Fibroblast of lung (primary cell): ENCODE measurements at regions not wholly inside any gene's neighbourhood (a gene's known extent, or its start where the extent isn't known, plus 50 kb on each side); places are given as distances from the start of the nearest gene placed in this dataset.
A peak's percentile ranks its signal among the peaks of the same experiment; 100 is the strongest.
"Not testable (repeated sequence)": the region's sequence is repeated elsewhere in the genome, so short reads cannot be mapped to it uniquely, and the experiment has no call there.

Experiments used
- DNase-seq, 2 donors: peaks; one replicate each; pipeline versions ENCODE4 v3.0.0 to v3.0.0-alpha.2; 2010; ENCODE audit warnings: low read depth in 2 of 2
- H2AFZ ChIP-seq: 2 replicates; pipeline ENCODE4 v1.5.1; 2012; ENCODE audit warnings: low read length, control low read depth, inconsistent platforms
- H3K27ac ChIP-seq: 2 replicates; pipeline ENCODE4 v1.5.1; 2011; ENCODE audit warnings: low read length, control low read depth; ENCODE audit not compliant: insufficient read depth
- H3K27me3 ChIP-seq: 2 replicates; pipeline ENCODE4 v1.5.1; 2011; ENCODE audit warnings: mild to moderate bottlenecking, low read length; ENCODE audit not compliant: control insufficient read depth, insufficient read depth
- H3K36me3 ChIP-seq: 2 replicates; pipeline ENCODE4 v1.5.1; 2011; ENCODE audit warnings: low read length; ENCODE audit not compliant: control insufficient read depth, insufficient read depth
- H3K4me1 ChIP-seq: 2 replicates; pipeline ENCODE4 v1.5.1; 2011; ENCODE audit warnings: low read length; ENCODE audit not compliant: control insufficient read depth, insufficient read depth; ENCODE audit errors: extremely low read depth
- H3K4me2 ChIP-seq: 2 replicates; pipeline ENCODE4 v1.5.1; 2011; ENCODE audit warnings: low read length, control low read depth; ENCODE audit not compliant: insufficient read depth; ENCODE audit errors: extremely low read depth
- H3K4me3 ChIP-seq, 4 experiments: fragments of 200-600 bp in 1 of 4; sonication (generic) in 1 of 4; replicated peaks in 1 of 4; 2 replicates each; pipeline ENCODE4 v1.5.1; 2011 to 2016; ENCODE audit warnings: low read length in 4 of 4, low read depth in 3 of 4, mild to moderate bottlenecking in 3 of 4, control low read depth in 2 of 4, inconsistent platforms in 1 of 4, mixed read lengths in 1 of 4; ENCODE audit not compliant: insufficient read depth in 1 of 4; ENCODE audit errors: control extremely low read depth in 1 of 4
- H3K79me2 ChIP-seq: 2 replicates; pipeline ENCODE4 v1.5.1; 2012; ENCODE audit warnings: mild to moderate bottlenecking, low read length, inconsistent platforms; ENCODE audit not compliant: control insufficient read depth, insufficient read depth
- H3K9ac ChIP-seq: 2 replicates; pipeline ENCODE4 v1.5.1; 2011; ENCODE audit warnings: mild to moderate bottlenecking, low read length, control low read depth; ENCODE audit not compliant: insufficient read depth
- H3K9me3 ChIP-seq: 2 replicates; pipeline ENCODE4 v1.5.1; 2012; ENCODE audit warnings: low read depth, low read length; ENCODE audit not compliant: control insufficient read depth, insufficient read depth
- H4K20me1 ChIP-seq: 2 replicates; pipeline ENCODE4 v1.5.1; 2011; ENCODE audit warnings: low read length; ENCODE audit not compliant: control insufficient read depth, insufficient read depth; ENCODE audit errors: extremely low read depth
- EZH2 ChIP-seq: IDR thresholded peaks from 2 replicates; pipeline ENCODE4 v1.5.1; 2012; ENCODE audit warnings: low read length, control low read depth, mild to moderate bottlenecking; ENCODE audit errors: missing control alignments
- TF ChIP-seq, protein P1 (sequence below), 2 donors: IDR thresholded peaks in 1 of 2; conservative IDR thresholded peaks in 1 of 2; 1 replicate in 1 of 2; 2 replicates in 1 of 2; pipeline ENCODE4 v1.5.1; 2011 to 2012; ENCODE audit warnings: low read length in 2 of 2, control low read depth in 1 of 2, inconsistent platforms in 1 of 2, low read depth in 1 of 2, mild to moderate bottlenecking in 1 of 2

DNA sequence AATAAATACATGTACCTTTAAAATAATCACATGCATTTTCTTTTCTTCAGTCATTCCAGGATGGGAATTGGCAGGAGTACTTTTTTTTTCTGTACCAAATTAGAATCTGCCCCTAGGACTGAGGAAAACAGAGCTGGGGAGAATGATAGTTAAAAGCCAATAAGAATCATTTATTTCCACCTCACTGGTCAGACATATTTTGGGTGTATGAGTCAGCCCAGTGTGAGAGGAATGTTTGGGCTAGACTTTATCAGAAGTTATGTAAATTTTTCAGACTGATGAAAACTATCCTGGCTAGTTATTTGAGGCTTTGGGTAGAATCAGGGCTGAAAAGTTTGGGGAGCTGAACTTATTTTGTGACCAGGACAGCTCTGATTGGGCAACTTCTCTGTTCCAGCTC, 303.1 kb upstream of the NPSR1 start:
- no peaks in the 10 kb centered on the region for H3K9me3 ChIP-seq
- H3K27me3 ChIP-seq = no peaks in the 10 kb centered on the region
- peaks cover 2% of the 10 kb centered on the region for H4K20me1 ChIP-seq
- TF ChIP-seq EZH2 = no peak
- TF ChIP-seq, protein P1, sequence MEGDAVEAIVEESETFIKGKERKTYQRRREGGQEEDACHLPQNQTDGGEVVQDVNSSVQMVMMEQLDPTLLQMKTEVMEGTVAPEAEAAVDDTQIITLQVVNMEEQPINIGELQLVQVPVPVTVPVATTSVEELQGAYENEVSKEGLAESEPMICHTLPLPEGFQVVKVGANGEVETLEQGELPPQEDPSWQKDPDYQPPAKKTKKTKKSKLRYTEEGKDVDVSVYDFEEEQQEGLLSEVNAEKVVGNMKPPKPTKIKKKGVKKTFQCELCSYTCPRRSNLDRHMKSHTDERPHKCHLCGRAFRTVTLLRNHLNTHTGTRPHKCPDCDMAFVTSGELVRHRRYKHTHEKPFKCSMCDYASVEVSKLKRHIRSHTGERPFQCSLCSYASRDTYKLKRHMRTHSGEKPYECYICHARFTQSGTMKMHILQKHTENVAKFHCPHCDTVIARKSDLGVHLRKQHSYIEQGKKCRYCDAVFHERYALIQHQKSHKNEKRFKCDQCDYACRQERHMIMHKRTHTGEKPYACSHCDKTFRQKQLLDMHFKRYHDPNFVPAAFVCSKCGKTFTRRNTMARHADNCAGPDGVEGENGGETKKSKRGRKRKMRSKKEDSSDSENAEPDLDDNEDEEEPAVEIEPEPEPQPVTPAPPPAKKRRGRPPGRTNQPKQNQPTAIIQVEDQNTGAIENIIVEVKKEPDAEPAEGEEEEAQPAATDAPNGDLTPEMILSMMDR (conservative IDR thresholded peaks at IDR 0.05 in 1 of 2, IDR thresholded peaks at IDR 0.05 in 1 of 2; ENCODE audit: low read depth in 1 of 2, low read length in 2 of 2) = no peak
- H3K4me2 ChIP-seq = no peak overlapping the region
- DNase-seq = peak; percentile 1 to 91
- H3K4me3 ChIP-seq = no peak overlapping the region
- no peak overlapping the region for H2AFZ ChIP-seq
- no peaks in the 10 kb centered on the region for H3K79me2 ChIP-seq
- H3K27ac ChIP-seq = no peak overlapping the region
- no peak overlapping the region for H3K9ac ChIP-seq
- no peaks in the 10 kb centered on the region for H3K4me1 ChIP-seq
- H3K36me3 ChIP-seq = no peaks in the 10 kb centered on the region

- Histone ChIP-seq H2AFZ (no peak overlapping the region), H3K9me3 (no peaks in the 10 kb centered on the region), H3K4me1 (no peaks in the 10 kb centered on the region), H3K4me2 (no peak overlapping the region), H3K79me2 (no peaks in the 10 kb centered on the region), H3K9ac (no peak overlapping the region), H3K36me3 (no peaks in the 10 kb centered on the region), H3K27me3 (no peaks in the 10 kb centered on the region), H3K4me3 (no peak overlapping the region), H3K27ac (no peak overlapping the region), H4K20me1 (peaks cover 2% of the 10 kb centered on the region)
- no peak for TF ChIP-seq EZH2
- TF ChIP-seq, protein P1 (conservative IDR thresholded peaks at IDR 0.05 in 1 of 2, IDR thresholded peaks at IDR 0.05 in 1 of 2; ENCODE audit: low read depth in 1 of 2, low read length in 2 of 2) = no peak
- peak in 1 of 2 donors; percentile 66 for DNase-seq
Measured at GRCh38 chr7:34357068-34357467, 300.9 kb upstream of the NPSR1 start.

GRCh38 chr7:34357946-34358345, 300.1 kb upstream of the NPSR1 start:
- Histone ChIP-seq H3K9me3 (no peaks in the 10 kb centered on the region), H3K4me2 (no peak overlapping the region), H2AFZ (no peak overlapping the region)

DNA sequence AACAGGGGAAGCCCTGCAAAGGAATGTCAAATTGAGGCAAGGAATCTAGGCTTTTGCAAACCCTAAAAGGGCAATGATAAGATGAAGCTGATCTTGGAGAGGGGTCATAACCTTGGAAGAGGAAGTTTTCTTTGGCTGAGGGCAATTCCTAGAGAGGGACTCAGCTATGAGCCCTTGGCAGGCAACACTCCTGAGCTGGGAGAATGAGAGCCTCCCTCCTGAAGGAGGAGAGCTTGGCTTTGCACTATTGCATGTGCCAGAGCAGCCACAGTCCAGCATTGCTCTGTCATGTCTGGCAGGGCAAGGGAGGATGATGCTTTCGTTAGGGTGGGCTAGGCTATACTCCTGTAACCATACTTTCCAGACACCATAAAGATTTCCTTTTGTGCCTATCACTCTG, 299.4 kb upstream of the NPSR1 start:
- H3K4me1 ChIP-seq, H3K79me2 ChIP-seq, H3K4me3 ChIP-seq, H2AFZ ChIP-seq, H3K9me3 ChIP-seq, H3K27me3 ChIP-seq, H4K20me1 ChIP-seq, H3K9ac ChIP-seq, H3K4me2 ChIP-seq, H3K36me3 ChIP-seq, H3K27ac ChIP-seq: not testable (repeated sequence)
- DNase-seq = peak in 1 of 2 donors; percentile 30

More at GRCh38 chr7:34357946-34358345, 300.1 kb upstream of the NPSR1 start:
- Histone ChIP-seq H3K9ac (no peak overlapping the region), H3K79me2 (no peaks in the 10 kb centered on the region), H3K36me3 (no peaks in the 10 kb centered on the region), H3K4me1 (no peaks in the 10 kb centered on the region), H3K4me3 (no peak overlapping the region), H3K27ac (no peak overlapping the region), H4K20me1 (peaks cover 2% of the 10 kb centered on the region), H3K27me3 (no peaks in the 10 kb centered on the region)
- TF ChIP-seq, protein P1 (conservative IDR thresholded peaks at IDR 0.05 in 1 of 2, IDR thresholded peaks at IDR 0.05 in 1 of 2; ENCODE audit: low read depth in 1 of 2, low read length in 2 of 2) = no peak
- no peak for TF ChIP-seq EZH2
- DNase-seq = no peak
